Spleen (tissue), 11 donors: ENCODE measurements at regions not wholly inside any gene's neighbourhood (a gene's known extent, or its start where the extent isn't known, plus 50 kb on each side); places are given as distances from the start of the nearest gene placed in this dataset.

Source experiments
- DNase-seq: peaks from one replicate; pipeline ENCODE4 v3.0.0-alpha.2; 2020
- H3K27ac ChIP-seq, 8 donors: fragments of 200-600 bp; sonication (generic) in 7 of 8; 1 replicate in 4 of 8; 2 replicates in 4 of 8; pipeline versions ENCODE4 v1.5.0 to v1.8.0; 2016 to 2021; ENCODE audit warnings: inconsistent platforms in 4 of 8, mild to moderate bottlenecking in 4 of 8, moderate library complexity in 1 of 8
- H3K27me3 ChIP-seq, 7 donors: fragments of 200-600 bp; sonication (generic) in 6 of 7; replicated peaks in 1 of 7; 1 replicate in 4 of 7; 2 replicates in 3 of 7; pipeline versions ENCODE4 v1.5.0 to v1.8.0; 2016 to 2021; ENCODE audit warnings: inconsistent platforms in 3 of 7, mild to moderate bottlenecking in 1 of 7
- H3K36me3 ChIP-seq, 6 donors: fragments of 200-600 bp; sonication (generic) in 5 of 6; 1 replicate in 4 of 6; 2 replicates in 2 of 6; pipeline versions ENCODE4 v1.5.0 to v1.8.0; 2016 to 2021; ENCODE audit warnings: inconsistent platforms in 2 of 6
- H3K4me1 ChIP-seq, 6 donors: fragments of 200-600 bp; sonication (generic) in 5 of 6; 1 replicate in 3 of 6; 2 replicates in 3 of 6; pipeline versions ENCODE4 v1.5.0 to v1.8.0; 2016 to 2021; ENCODE audit warnings: inconsistent platforms in 3 of 6
- H3K4me3 ChIP-seq, 8 donors: fragments of 200-600 bp; sonication (generic) in 7 of 8; 1 replicate in 4 of 8; 2 replicates in 4 of 8; pipeline versions ENCODE4 v1.5.0 to v1.8.0; 2016 to 2021; ENCODE audit warnings: inconsistent platforms in 4 of 8, mild to moderate bottlenecking in 4 of 8, moderate library complexity in 2 of 8
- H3K9me3 ChIP-seq, 8 donors: fragments of 200-600 bp; sonication (generic) in 7 of 8; 1 replicate in 4 of 8; 2 replicates in 4 of 8; pipeline versions ENCODE4 v1.5.0 to v1.8.0; 2016 to 2021; ENCODE audit warnings: inconsistent platforms in 4 of 8
- CTCF ChIP-seq, 11 experiments: fragments of 200-600 bp in 7 of 11; fragments of 450-650 bp in 4 of 11; sonication (generic) in 4 of 11; IDR thresholded peaks in 8 of 11; conservative IDR thresholded peaks in 3 of 11; 1 replicate in 7 of 11; 2 replicates in 4 of 11; pipeline versions ENCODE4 v1.4.0 to v1.8.0; 2016 to 2021; ENCODE audit warnings: antibody characterized with exemption in 11 of 11, inconsistent platforms in 4 of 11, mild to moderate bottlenecking in 1 of 11
- POLR2A ChIP-seq, 3 donors: fragments of 450-650 bp; IDR thresholded peaks; one replicate each; pipeline ENCODE4 v1.5.1; 2017; ENCODE audit warnings: antibody characterized with exemption in 3 of 3, mild to moderate bottlenecking in 1 of 3
- POLR2AphosphoS5 ChIP-seq, 3 donors: sonication (generic); formaldehyde crosslinking; IDR thresholded peaks; one replicate each; pipeline ENCODE4 v1.5.1; 2017; ENCODE audit warnings: antibody characterized with exemption in 3 of 3
- WGBS, 5 donors: extraction: QIAGEN DNeasy Blood & Tissue Kit in 3 of 5; methylation state at CpG; one replicate each; pipeline versions ENCODE4 v1.1.5 to v1.1.7; 2013 to 2018; 5-methylcytosine and 5-hydroxymethylcytosine counted together
- intact Hi-C: fragments of 100-400 bp; cut with DNase I; formaldehyde crosslinking; loops from one replicate; pipeline ENCODE4 v1.15.0; 2023; ENCODE audit warnings: low total_unique reads
- donor health status: healthy with polysubstance abuse.
- donor health status: DM: no; HTN: no; CAD: no; lungs with moderate emphysema.
- donor health status: DM: no; HTN: no; CAD: no.
- donor health status: Bipolar disorder and iron deficiency.
- donor health status: healthy.
- donor health status: DM: no; HTN: no; CAD: no.
- donor health status: DM: yes; HTN: yes; CAD: no.

- intact Hi-C loops, result no loop called here
- Histone ChIP-seq H3K4me1 (no peaks in the 10 kb centered on the region), H3K9me3 (no peaks in the 10 kb centered on the region), H3K27ac (no peak overlapping the region), H3K27me3 (no peaks in the 10 kb centered on the region), H3K4me3 (no peak overlapping the region), H3K36me3 (no peaks in the 10 kb centered on the region)
- no peak for DNase-seq
- TF ChIP-seq CTCF (IDR thresholded peaks at IDR 0.05 in 8 of 11, conservative IDR thresholded peaks at IDR 0.05 in 3 of 11) (no peak), POLR2A (IDR thresholded peaks at IDR 0.05) (no peak), POLR2AphosphoS5 (IDR thresholded peaks at IDR 0.05) (no peak)
- 76 to 83% (median 78%) methylated on average over 10 to 11 of the region's 11 CpGs for WGBS, 5 donors
Measured at GRCh38 chr1:53401813-53402745, 57.1 kb upstream of the DMRTB1 start.

GRCh38 chr1:53402891-53403655 is 56.1 kb upstream of the DMRTB1 start:
- TF ChIP-seq POLR2A (IDR thresholded peaks at IDR 0.05) (no peak), POLR2AphosphoS5 (IDR thresholded peaks at IDR 0.05) (no peak)
- Histone ChIP-seq H3K27ac (no peak overlapping the region), H3K4me3 (no peak overlapping the region), H3K27me3 (no peaks in the 10 kb centered on the region), H3K36me3 (no peaks in the 10 kb centered on the region), H3K9me3 (no peaks in the 10 kb centered on the region), H3K4me1 (no peaks in the 10 kb centered on the region)
- DNase-seq, result no peak
- intact Hi-C loops, result no loop called here
- WGBS, 5 donors, result 89 to 93% (median 92%) methylated on average over 10 of the region's 10 CpGs

- intact Hi-C loops, result no loop called here
- H3K4me1 ChIP-seq, result peaks cover 0 to 7% (median 0%) of the 10 kb centered on the region in 6 donors
- no peak for DNase-seq
- no peak overlapping the region for H3K27ac ChIP-seq
- 86 to 94% (median 89%) methylated on average over 7 of the region's 7 CpGs for WGBS, 5 donors
- TF ChIP-seq POLR2AphosphoS5 (IDR thresholded peaks at IDR 0.05) (no peak), POLR2A (IDR thresholded peaks at IDR 0.05) (no peak), CTCF (IDR thresholded peaks at IDR 0.05 in 8 of 11, conservative IDR thresholded peaks at IDR 0.05 in 3 of 11) (no peak)
- no peak overlapping the region for H3K4me3 ChIP-seq
- no peaks in the 10 kb centered on the region for H3K36me3 ChIP-seq
- H3K27me3 ChIP-seq, result peaks cover 0 to 16% (median 0%) of the 10 kb centered on the region in 7 donors
- H3K9me3 ChIP-seq, result no peaks in the 10 kb centered on the region
Measured at GRCh38 chr1:53405737-53406136, 53.5 kb upstream of the DMRTB1 start.

GRCh38 chr1:53406551-53407235 is 52.5 kb upstream of the DMRTB1 start:
- intact Hi-C loops, result no loop called here
- H3K4me3 ChIP-seq, result no peak overlapping the region
- peaks cover 0 to 7% (median 0%) of the 10 kb centered on the region in 6 donors for H3K4me1 ChIP-seq
- WGBS, 5 donors, result 71 to 87% (median 84%) methylated on average over 4 of the region's 4 CpGs
- peaks cover 0 to 16% (median 0%) of the 10 kb centered on the region in 7 donors for H3K27me3 ChIP-seq
- H3K36me3 ChIP-seq, result no peaks in the 10 kb centered on the region
- H3K9me3 ChIP-seq, result no peaks in the 10 kb centered on the region
- DNase-seq, result no peak
- TF ChIP-seq CTCF (IDR thresholded peaks at IDR 0.05 in 8 of 11, conservative IDR thresholded peaks at IDR 0.05 in 3 of 11), result no peak
- no peak for TF ChIP-seq POLR2A (IDR thresholded peaks at IDR 0.05)
- no peak for TF ChIP-seq POLR2AphosphoS5 (IDR thresholded peaks at IDR 0.05)
- no peak overlapping the region for H3K27ac ChIP-seq
